HG02884 (cell line): ENCODE measurements at regions not wholly inside any gene's neighbourhood (a gene's known extent, or its start where the extent isn't known, plus 50 kb on each side); places are given as distances from the start of the nearest gene placed in this dataset.
"Not testable (repeated sequence)": the region's sequence is repeated elsewhere in the genome, so short reads cannot be mapped to it uniquely, and the experiment has no call there.

Source experiments
- ATAC-seq: cut with Tn5 transposase; IDR thresholded peaks from one replicate; pipeline ENCODE4 v1.9.1; 2021; ENCODE audit warnings: mild to moderate bottlenecking, moderate library complexity; ENCODE audit not compliant: unreplicated experiment

DNA sequence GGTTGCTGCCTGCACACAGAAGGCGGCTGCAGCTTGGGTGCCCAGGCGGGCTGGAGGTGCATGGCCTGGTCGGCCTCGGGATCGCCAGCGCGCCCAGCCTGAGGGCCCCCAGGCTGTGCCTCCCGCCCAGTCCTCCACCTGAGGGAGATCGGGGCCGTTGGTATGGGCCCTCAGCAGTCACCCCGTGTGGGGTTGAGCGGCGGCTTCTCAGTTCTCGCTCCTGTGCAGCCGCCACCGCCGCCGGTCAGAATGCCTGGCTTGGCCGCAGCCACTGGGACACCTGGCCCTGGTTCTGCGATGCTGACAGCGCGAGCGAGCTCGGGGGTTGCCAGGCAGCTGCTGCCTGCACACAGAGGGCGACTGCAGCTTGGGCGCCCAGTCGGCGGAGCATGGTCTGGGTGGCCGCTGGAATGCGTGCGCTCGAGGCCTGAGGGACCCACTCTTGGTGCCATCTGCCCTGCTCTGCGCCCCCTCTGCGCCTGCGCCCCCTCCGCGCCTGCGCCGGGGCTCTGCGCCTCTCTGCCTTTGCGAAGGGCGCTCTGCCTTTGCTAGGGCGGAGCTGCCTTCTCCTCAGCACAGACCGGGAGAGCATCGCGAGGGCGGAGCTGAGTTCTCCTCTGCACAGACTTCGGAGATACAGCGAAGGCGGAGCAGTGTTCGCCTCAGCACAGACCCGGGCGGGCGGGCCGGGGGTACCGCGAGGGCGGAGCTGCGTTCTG is 84.6 kb upstream of the ZNG1F start:
- ATAC-seq: peak; percentile 100

DNA sequence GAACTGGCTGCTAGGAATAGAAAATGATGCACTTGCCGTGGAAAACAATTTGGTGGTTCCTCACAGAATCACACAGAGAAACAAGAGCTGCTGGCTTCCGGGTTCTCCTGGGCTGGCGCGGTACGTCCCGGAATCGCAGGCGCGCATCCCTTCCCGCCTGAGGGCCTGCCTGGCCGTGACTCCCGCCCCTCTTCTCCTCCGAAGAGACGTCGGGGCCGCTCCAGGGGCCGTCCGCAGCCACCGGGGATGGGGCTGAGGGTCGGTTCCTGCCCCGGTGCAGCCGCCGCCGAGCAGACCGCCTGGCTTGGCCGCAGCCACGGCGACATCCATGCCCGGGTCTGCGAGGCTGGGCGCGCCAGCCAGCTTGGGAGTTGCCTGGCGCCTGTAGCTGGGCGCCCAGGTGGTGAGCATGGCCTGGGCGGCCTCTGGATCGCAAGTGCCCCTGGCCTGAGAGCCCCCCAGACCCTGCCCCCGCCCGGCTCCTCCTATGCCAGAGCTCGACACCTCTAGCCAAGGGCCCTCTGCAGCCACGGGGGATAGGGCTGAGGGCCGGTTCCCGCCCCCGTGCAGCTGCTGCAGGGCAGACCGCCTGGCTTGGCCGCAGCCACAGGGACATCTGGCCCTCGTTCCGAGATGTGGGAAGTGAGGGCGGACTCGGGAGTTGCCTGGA is 83.9 kb upstream of the ZNG1F start:
- peak; percentile 11 for ATAC-seq

DNA sequence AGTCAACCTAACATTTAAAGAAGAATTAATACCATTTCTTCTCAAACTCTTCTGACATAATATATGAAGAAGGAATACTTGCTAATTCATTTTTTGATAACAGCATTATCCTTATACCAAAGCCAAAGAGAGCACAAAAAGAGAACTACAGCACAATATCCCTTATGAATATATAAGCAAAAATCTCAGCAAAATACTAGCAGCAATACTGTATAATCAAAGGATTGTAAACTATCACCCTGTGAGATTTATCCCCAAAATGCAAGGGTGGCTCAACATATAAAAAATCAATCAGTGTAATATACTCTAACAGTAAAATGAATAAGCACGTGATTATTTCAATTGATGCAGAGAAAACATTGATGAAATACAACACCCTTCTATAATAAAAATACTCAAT is 81.9 kb upstream of the ZNG1F start:
- not testable (repeated sequence) for ATAC-seq

DNA sequence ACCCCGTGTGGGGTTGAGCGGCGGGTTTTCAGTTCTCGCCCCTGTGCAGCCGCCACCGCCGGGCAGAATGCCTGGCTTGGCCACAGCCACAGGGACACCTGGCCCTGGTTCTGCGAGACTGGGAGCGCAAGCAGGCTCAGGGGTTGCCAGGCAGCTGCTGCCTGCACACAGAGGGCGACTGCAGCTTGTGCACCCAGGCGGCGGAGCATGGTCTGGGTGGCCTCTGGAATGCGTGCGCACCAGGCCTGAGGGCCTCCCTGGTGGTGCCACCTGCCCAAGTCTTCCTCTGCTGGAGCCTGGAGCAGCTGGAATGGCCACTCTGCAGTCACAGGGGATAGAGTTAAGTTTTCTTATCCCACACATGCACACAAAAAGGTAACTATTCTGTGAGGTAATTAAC is 80.4 kb upstream of the ZNG1F start:
- ATAC-seq: not testable (repeated sequence)

DNA sequence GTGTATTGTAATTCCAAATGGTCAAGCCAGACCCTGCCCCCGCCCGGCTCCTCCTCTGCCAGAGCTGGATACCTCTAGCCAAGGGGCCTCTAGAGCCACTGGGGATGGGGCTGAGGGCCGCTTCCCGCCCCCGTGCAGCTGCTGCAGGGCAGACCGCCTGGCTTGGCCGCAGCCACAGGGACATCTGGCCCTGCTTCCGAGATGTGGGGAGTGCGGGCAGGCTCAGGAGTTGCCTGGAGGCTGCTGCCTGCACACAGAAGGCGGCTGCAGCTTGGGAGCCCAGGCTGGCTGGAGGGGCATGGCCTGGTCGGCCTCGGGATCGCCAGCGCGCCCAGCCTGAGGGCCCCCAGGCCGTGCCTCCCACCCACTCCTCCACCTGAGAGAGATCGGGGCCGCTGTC is 79.9 kb upstream of the ZNG1F start:
- not testable (repeated sequence) for ATAC-seq

DNA sequence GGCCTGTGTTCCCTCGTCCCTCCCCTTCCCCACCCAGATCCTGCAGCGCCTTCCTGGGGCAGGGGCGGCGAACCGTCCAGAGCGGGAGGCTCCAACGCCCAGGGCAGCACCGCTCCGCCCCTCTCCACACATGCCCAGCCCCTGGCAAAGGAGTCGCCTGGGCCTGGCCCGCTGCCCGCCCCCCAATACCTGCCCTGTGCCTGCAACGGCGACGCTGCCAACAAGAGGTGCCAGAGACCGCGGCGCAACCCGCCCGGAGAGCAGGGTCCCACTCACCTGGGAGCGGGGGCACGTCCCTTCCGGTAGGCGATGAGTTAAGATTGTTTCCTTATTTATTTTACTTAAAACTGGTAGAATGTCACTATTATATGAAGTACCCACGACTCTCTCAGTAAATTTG is 77.5 kb upstream of the ZNG1F start:
- ATAC-seq: not testable (repeated sequence)

DNA sequence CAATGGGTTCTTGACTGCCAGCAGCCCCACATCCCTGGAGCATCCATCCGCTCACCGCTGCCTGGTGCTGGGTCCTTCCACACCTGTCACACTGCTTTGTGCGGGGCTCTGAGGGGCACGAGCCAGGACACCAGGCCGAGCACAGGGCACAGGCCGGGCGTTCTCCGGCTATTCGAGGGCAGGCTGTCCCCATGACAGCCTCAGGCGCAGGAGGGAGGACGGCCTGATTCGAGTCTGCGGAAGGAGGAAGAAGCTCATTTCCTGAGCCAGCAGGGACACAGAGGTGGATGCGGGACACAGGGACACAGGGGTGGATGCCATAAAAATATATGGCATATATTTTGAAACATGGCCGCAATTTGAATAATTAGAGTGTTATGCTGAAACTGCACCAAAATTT is 76.9 kb upstream of the ZNG1F start:
- ATAC-seq: not testable (repeated sequence)

DNA sequence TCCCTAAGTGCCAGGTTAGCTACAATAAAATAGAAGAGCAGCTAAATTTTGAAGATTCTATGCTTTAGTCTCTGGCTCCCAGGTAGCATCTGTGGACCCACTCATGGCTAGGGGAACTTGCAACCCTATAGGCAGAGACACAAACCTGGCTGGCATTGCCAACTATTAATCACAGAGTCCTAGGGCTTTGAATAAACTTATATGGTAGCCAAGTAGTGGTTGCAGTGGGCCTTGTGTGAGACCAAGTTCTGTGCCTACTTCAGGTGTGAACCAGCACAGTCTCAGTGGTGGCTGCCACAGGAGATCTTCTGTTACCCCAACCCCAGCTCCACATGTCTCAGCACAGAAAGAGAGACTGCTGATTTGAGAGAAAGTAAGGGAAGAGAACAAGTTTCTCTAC is 62.9 kb upstream of the ZNG1F start:
- not testable (repeated sequence) for ATAC-seq

DNA sequence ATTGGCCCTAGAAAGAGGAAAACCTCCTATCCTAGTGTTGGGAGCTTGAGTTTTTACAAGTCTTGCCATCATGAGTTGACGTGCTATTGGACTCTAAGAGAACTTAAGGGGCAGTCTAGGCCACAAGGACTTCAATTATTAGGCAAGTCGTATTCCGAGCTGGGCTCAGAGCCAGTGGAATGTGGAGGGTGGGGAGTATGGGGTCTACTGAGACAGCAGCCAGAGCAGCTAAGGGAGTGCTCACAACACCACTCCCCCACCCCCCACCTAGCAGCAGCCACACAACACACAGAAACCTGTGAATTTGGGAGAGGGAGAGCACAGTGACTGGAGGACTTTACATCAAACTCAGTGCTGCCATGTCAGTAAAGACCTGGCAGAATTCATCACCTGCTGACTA is 62.0 kb upstream of the ZNG1F start:
- ATAC-seq: not testable (repeated sequence)

DNA sequence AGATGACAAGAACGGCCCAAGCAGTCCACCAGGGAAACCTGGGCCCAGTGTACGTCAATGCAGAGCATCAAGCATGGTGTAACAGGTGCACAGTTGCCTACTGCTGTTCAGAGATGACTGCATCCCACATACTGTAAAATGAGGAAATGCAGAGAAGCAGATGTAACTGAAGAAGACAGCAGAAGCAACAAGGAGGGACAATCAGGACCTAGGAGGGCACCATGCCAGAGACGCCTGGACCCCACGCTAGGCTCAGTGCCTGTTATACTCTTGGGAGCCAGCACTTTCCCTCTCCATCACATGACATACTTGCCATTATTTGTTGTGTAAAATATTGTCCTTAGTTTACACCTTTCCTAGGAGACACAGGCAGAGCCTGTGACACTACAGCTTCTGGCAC is 57.6 kb upstream of the ZNG1F start:
- not testable (repeated sequence) for ATAC-seq
